Right kidney (tissue), 1 donor: ENCODE measurements at regions not wholly inside any gene's neighbourhood (a gene's known extent, or its start where the extent isn't known, plus 50 kb on each side); places are given as distances from the start of the nearest gene placed in this dataset.

Source experiments
- DNase-seq: peaks from one replicate; pipeline ENCODE4 v3.0.0-alpha.2; 2016

- no peak for DNase-seq
Observed at GRCh38 chr4:11904846-11905739, 476.4 kb upstream of the HS3ST1 start.

- DNase-seq = no peak
Observed at GRCh38 chr4:11904117-11904535, 475.4 kb upstream of the HS3ST1 start.

GRCh38 chr4:11901089-11901488 lies 472.4 kb upstream of the HS3ST1 start:
- DNase-seq = no peak

GRCh38 chr4:11900359-11900758 lies 471.7 kb upstream of the HS3ST1 start:
- no peak for DNase-seq

GRCh38 chr4:11898796-11899195 lies 470.1 kb upstream of the HS3ST1 start:
- no peak for DNase-seq

- no peak for DNase-seq
Observed at GRCh38 chr4:11895766-11896165, 467.1 kb upstream of the HS3ST1 start.

- no peak for DNase-seq
Observed at GRCh38 chr4:11894977-11895376, 466.3 kb upstream of the HS3ST1 start.

- DNase-seq = no peak
Observed at GRCh38 chr4:11894221-11894620, 465.5 kb upstream of the HS3ST1 start.

- no peak for DNase-seq
Observed at GRCh38 chr4:11889099-11889498, 460.4 kb upstream of the HS3ST1 start.

GRCh38 chr4:11881947-11882346 lies 453.3 kb upstream of the HS3ST1 start:
- DNase-seq = no peak

- no peak for DNase-seq
Observed at GRCh38 chr4:11881364-11881763, 452.7 kb upstream of the HS3ST1 start.

- DNase-seq = no peak
Observed at GRCh38 chr4:11878241-11878640, 449.5 kb upstream of the HS3ST1 start.

GRCh38 chr4:11876104-11876503 lies 447.4 kb upstream of the HS3ST1 start:
- no peak for DNase-seq

- DNase-seq = no peak
Observed at GRCh38 chr4:11869191-11869870, 440.6 kb upstream of the HS3ST1 start.

- no peak for DNase-seq
Observed at GRCh38 chr4:11866391-11866790, 437.7 kb upstream of the HS3ST1 start.

GRCh38 chr4:11860996-11861395 lies 432.3 kb upstream of the HS3ST1 start:
- no peak for DNase-seq

- no peak for DNase-seq
Observed at GRCh38 chr4:11857881-11858280, 429.2 kb upstream of the HS3ST1 start.

GRCh38 chr4:11847167-11847566 lies 418.5 kb upstream of the HS3ST1 start:
- no peak for DNase-seq

- DNase-seq = no peak
Observed at GRCh38 chr4:11843927-11844326, 415.2 kb upstream of the HS3ST1 start.

GRCh38 chr4:11843340-11843739 lies 414.6 kb upstream of the HS3ST1 start:
- no peak for DNase-seq

- no peak for DNase-seq
Observed at GRCh38 chr4:11842620-11843263, 414.0 kb upstream of the HS3ST1 start.

GRCh38 chr4:11839889-11840288 lies 411.2 kb upstream of the HS3ST1 start:
- DNase-seq = no peak

- DNase-seq = no peak
Observed at GRCh38 chr4:11831739-11832138, 403.0 kb upstream of the HS3ST1 start.
